K562 (cell line): ENCODE measurements at regions not wholly inside any gene's neighbourhood (a gene's known extent, or its start where the extent isn't known, plus 50 kb on each side); places are given as distances from the start of the nearest gene placed in this dataset.

ENCODE experiments used
- ATAC-seq: fragments of 200-7000 bp; cut with Tn5 transposase; 3 replicates; pipeline ENCODE4 v1.9.1; 2020; ENCODE audit warnings: moderate library complexity
- BruUV-seq: library from RNA; stranded (reverse); fragments of 400-500 nt; replicated peaks from 2 replicates; lab custom pipeline; 2021; lab: Mats Ljungman, UMichigan
- CTCF ChIA-PET: fragments of 300-600 bp; formaldehyde crosslinking; extraction: SDS; loops from one replicate; lab custom pipeline; 2021; ENCODE audit warnings: low intra/inter-chr PET ratio; lab: Yijun Ruan, JAX
- POLR2A ChIA-PET: fragments of 300-600, 350-650 bp; sonication (Branson Sonifier 250); formaldehyde crosslinking; extraction: SDS; loops from one replicate; lab custom pipeline; 2021; ENCODE audit warnings: antibody characterized with exemption, inconsistent platforms; lab: Yijun Ruan, JAX
- DNase-seq, 4 experiments: peaks; one replicate each; pipeline versions ENCODE4 v3.0.0 to v3.0.0-alpha.2; 2011 to 2018; ENCODE audit warnings: low spot score in 3 of 4, mixed read lengths in 3 of 4; ENCODE audit errors: extremely low read depth in 1 of 4
- FAIRE-seq: peaks from 2 replicates; lab custom pipeline; 2011; peaks lifted over from hg19 to GRCh38; lab: Jason Lieb, UNC
- H2AFZ ChIP-seq: 2 replicates; pipeline ENCODE4 v1.6.0; 2011; ENCODE audit warnings: low read depth, low read length, control low read depth, inconsistent platforms
- H3K27ac ChIP-seq: fragments of 200-600 bp; 3 replicates; pipeline ENCODE4 v1.8.0; 2011; ENCODE audit warnings: low read depth, mild to moderate bottlenecking, control low read depth, inconsistent platforms, low read length, moderate library complexity, mixed read lengths; ENCODE audit errors: extremely low read depth
- H3K27me3 ChIP-seq, 2 experiments: fragments of 300-600 bp in 1 of 2; 2 replicates in 1 of 2; 3 replicates in 1 of 2; pipeline versions ENCODE4 v1.6.0 to v1.8.0; 2011; ENCODE audit warnings: inconsistent platforms in 2 of 2, low read length in 2 of 2, mild to moderate bottlenecking in 1 of 2, mixed read lengths in 1 of 2, moderate library complexity in 1 of 2; ENCODE audit not compliant: control insufficient read depth in 2 of 2, insufficient read depth in 2 of 2
- H3K36me3 ChIP-seq: fragments of 300-600 bp; 3 replicates; pipeline ENCODE4 v1.8.0; 2011; ENCODE audit warnings: mild to moderate bottlenecking, low read length, inconsistent platforms; ENCODE audit not compliant: control insufficient read depth, insufficient read depth
- H3K4me1 ChIP-seq, 2 experiments: fragments of 200-600 bp in 1 of 2; replicated peaks in 1 of 2; 2 replicates in 1 of 2; 3 replicates in 1 of 2; pipeline versions ENCODE4 v1.5.1 to v1.8.0; 2011; ENCODE audit warnings: inconsistent platforms in 2 of 2, low read length in 2 of 2, mild to moderate bottlenecking in 1 of 2, mixed read lengths in 1 of 2, moderate library complexity in 1 of 2; ENCODE audit not compliant: control insufficient read depth in 2 of 2, insufficient read depth in 2 of 2
- H3K4me2 ChIP-seq: 2 replicates; pipeline ENCODE4 v1.6.1; 2011; ENCODE audit warnings: low read length, control low read depth, inconsistent platforms, mixed read lengths; ENCODE audit not compliant: insufficient read depth
- H3K4me3 ChIP-seq: fragments of 200-600 bp; sonication (generic), shearing (Covaris generic); 2 replicates; pipeline ENCODE4 v1.5.1; 2016; ENCODE audit warnings: control low read depth, inconsistent platforms
- H3K79me2 ChIP-seq: fragments of 200-600 bp; 3 replicates; pipeline ENCODE4 v1.8.0; 2011; ENCODE audit warnings: low read length, inconsistent platforms; ENCODE audit not compliant: control insufficient read depth, insufficient read depth
- H3K9ac ChIP-seq, 2 experiments: 2 replicates each; pipeline versions ENCODE4 v1.6.0 to v1.6.1; 2011; ENCODE audit warnings: low read depth in 2 of 2, low read length in 2 of 2, control low read depth in 1 of 2, inconsistent platforms in 1 of 2, mild to moderate bottlenecking in 1 of 2, mixed read lengths in 1 of 2; ENCODE audit not compliant: insufficient read depth in 1 of 2
- H3K9me1 ChIP-seq: one replicate; pipeline ENCODE4 v1.6.0; 2011; ENCODE audit warnings: inconsistent platforms, mild to moderate bottlenecking, low read length, moderate library complexity; ENCODE audit not compliant: control insufficient read depth, insufficient read depth
- H3K9me3 ChIP-seq: replicated peaks from 2 replicates; pipeline ENCODE4 v1.5.1; 2011; ENCODE audit warnings: low read depth, low read length, inconsistent platforms; ENCODE audit not compliant: control insufficient read depth, insufficient read depth
- H4K20me1 ChIP-seq: replicated peaks from 2 replicates; pipeline ENCODE4 v1.6.1; 2011; ENCODE audit warnings: low read length, inconsistent platforms, mixed read lengths; ENCODE audit not compliant: control insufficient read depth, insufficient read depth
- CLOCK ChIP-seq: fragments of 250-450 bp; sonication (Bioruptor Pico); IDR thresholded peaks from 2 replicates; pipeline ENCODE4 v1.4.0; 2020; ENCODE audit warnings: mild to moderate bottlenecking, moderate library complexity, borderline replicate concordance
- DNMT1 ChIP-seq: fragments of 450-650 bp; IDR thresholded peaks from 2 replicates; pipeline ENCODE4 v1.6.1; 2016; ENCODE audit warnings: antibody characterized with exemption, mild to moderate bottlenecking
- ETS2 ChIP-seq: IDR thresholded peaks from 2 replicates; pipeline ENCODE4 v1.6.1; 2016; ENCODE audit warnings: borderline replicate concordance, missing genetic modification characterization, mild to moderate bottlenecking, moderate library complexity, missing compliant biosample characterization; ENCODE audit not compliant: poor library complexity, severe bottlenecking
- FOXM1 ChIP-seq, 2 experiments: fragments of 450-650 bp in 1 of 2; sonication (generic) in 1 of 2; formaldehyde crosslinking in 1 of 2; IDR thresholded peaks; 2 replicates each; pipeline versions ENCODE4 v1.6.1 to v1.9.0; 2017 to 2022; ENCODE audit warnings: low read depth in 2 of 2, mild to moderate bottlenecking in 2 of 2, missing genetic modification reagents in 1 of 2, moderate library complexity in 1 of 2
- FUS ChIP-seq: fragments of 200-400 bp; formaldehyde crosslinking; optimal IDR thresholded peaks from 2 replicates; pipeline ENCODE3; 2017; ENCODE audit warnings: low read depth, low read length
- KDM4B ChIP-seq, 2 experiments: fragments of 450-650 bp in 1 of 2; sonication (generic) in 1 of 2; IDR thresholded peaks; 2 replicates each; pipeline ENCODE4 v1.6.1; 2016 to 2017; ENCODE audit warnings: borderline replicate concordance in 2 of 2, antibody characterized with exemption in 1 of 2, low read depth in 1 of 2, mild to moderate bottlenecking in 1 of 2
- MNT ChIP-seq, 2 experiments: fragments of 450-650 bp; conservative IDR thresholded peaks; 2 replicates each; pipeline ENCODE4 v1.6.1; 2017; ENCODE audit warnings: mild to moderate bottlenecking in 2 of 2, moderate library complexity in 2 of 2
- NCOA6 ChIP-seq: fragments of 450-650 bp; IDR thresholded peaks from 2 replicates; pipeline ENCODE4 v1.6.1; 2017; ENCODE audit warnings: mild to moderate bottlenecking
- PYGO2 ChIP-seq: fragments of 450-650 bp; IDR thresholded peaks from 2 replicates; pipeline ENCODE4 v1.6.1; 2016; ENCODE audit warnings: mild to moderate bottlenecking, missing genetic modification characterization, moderate library complexity, missing compliant biosample characterization
- WGBS: fragments of 100-300 bp; shearing (Covaris generic); methylation state at CpG from one replicate; pipeline ENCODE4 v1.1.6; 2016; ENCODE audit warnings: low coverage, mixed read lengths; ENCODE audit not compliant: insufficient coverage; ENCODE audit errors: missing lambda C conversion rate; 5-methylcytosine and 5-hydroxymethylcytosine counted together
- in situ Hi-C: fragments of 300-500 bp; cut with MboI; formaldehyde crosslinking; loops from 4 replicates; pipeline ENCODE4 v1.15.0; 2018; ENCODE audit warnings: inconsistent platforms, mixed read lengths
- intact Hi-C: fragments of 100-400 bp; cut with micrococcal nuclease; formaldehyde crosslinking; loops from 2 replicates; pipeline ENCODE4 v1.14.2; 2022

GRCh38 chr1:208691012-208691411, 446.8 kb upstream of the PLXNA2 start (continued):
- no peak for TF ChIP-seq CLOCK (CRISPR knock-in tag)
- no peak for TF ChIP-seq NCOA6
- TF ChIP-seq KDM4B (IDR thresholded peaks at IDR 0.05; ENCODE audit: borderline replicate concordance in 2 of 2, low read depth in 1 of 2), result no peak
- no peak for TF ChIP-seq MNT (conservative IDR thresholded peaks at IDR 0.05)
- no peak for TF ChIP-seq FOXM1 (IDR thresholded peaks at IDR 0.05; ENCODE audit: low read depth)
- no peak for TF ChIP-seq FOXM1 (CRISPR knock-in tag; IDR thresholded peaks at IDR 0.05; ENCODE audit: low read depth)

GRCh38 chr1:208709981-208710380, 465.8 kb upstream of the PLXNA2 start:
- no peaks in the 10 kb centered on the region for H3K36me3 ChIP-seq
- DNase-seq (no peak), ATAC-seq (no peak), FAIRE-seq (no peak)
- H3K79me2 ChIP-seq, result no peaks in the 10 kb centered on the region
- no peak overlapping the region for H2AFZ ChIP-seq
- H3K9me1 ChIP-seq, result no peaks in the 10 kb centered on the region
- no peak overlapping the region for H3K27ac ChIP-seq
- H3K4me2 ChIP-seq, result no peak overlapping the region
- no peaks in the 10 kb centered on the region; the same call in 1 of the 2 replicates for H3K9me3 ChIP-seq
- H3K4me3 ChIP-seq, result no peak overlapping the region
- intact Hi-C loops (no loop called here), in situ Hi-C loops (no loop called here)
- H3K27me3 ChIP-seq, result no peaks in the 10 kb centered on the region
- CTCF ChIA-PET, result no interaction called here
- H3K9ac ChIP-seq, result no peak overlapping the region
- POLR2A ChIA-PET, result no interaction called here
- 0% methylated on average over 4 of the region's 4 CpGs for WGBS
- no peaks in the 10 kb centered on the region for H4K20me1 ChIP-seq
- no TSS peak for BruUV-seq
- H3K4me1 ChIP-seq, result no peaks in the 10 kb centered on the region
- TF ChIP-seq DNMT1 (no peak), FUS (no peak), PYGO2 (tag) (no peak), ETS2 (no peak)
